HCT116 (cell line): ENCODE measurements at regions not wholly inside any gene's neighbourhood (a gene's known extent, or its start where the extent isn't known, plus 50 kb on each side); places are given as distances from the start of the nearest gene placed in this dataset.

Experiments used
- ATAC-seq: fragments of 200-7000 bp; cut with Tn5 transposase; 2 replicates; pipeline ENCODE4 v1.9.1; 2020; ENCODE audit warnings: mild to moderate bottlenecking, moderate library complexity
- BruUV-seq: library from RNA; stranded (reverse); fragments of 400-500 nt; replicated peaks from 2 replicates; lab custom pipeline; 2021; lab: Mats Ljungman, UMichigan
- CTCF ChIA-PET: fragments of 300-600 bp; sonication (Branson Sonifier 250); formaldehyde crosslinking; loops from one replicate; lab custom pipeline; 2021; ENCODE audit warnings: antibody characterized with exemption; lab: Charles Lee
- POLR2A ChIA-PET: fragments of 300-600, 350-600 bp; sonication (Branson Sonifier 250); formaldehyde crosslinking; loops from one replicate; lab custom pipeline; 2021; ENCODE audit warnings: antibody characterized with exemption; lab: Charles Lee
- RAD21 ChIA-PET, 2 experiments: fragments of 300-600 bp; sonication (Branson Sonifier 250); formaldehyde crosslinking; loops; one replicate each; lab custom pipeline; 2023; ENCODE audit warnings: low total read pairs in 2 of 2; ENCODE audit not compliant: uncharacterized antibody in 2 of 2, unreplicated experiment in 2 of 2, low non-redundant PET in 1 of 2; lab: Charles Lee
- DNase-seq: peaks from one replicate; pipeline ENCODE4 v3.0.0-alpha.2; 2010; ENCODE audit warnings: low read depth, low spot score
- H2AFZ ChIP-seq: fragments of 200-600 bp; shearing (Covaris generic), sonication (generic); 2 replicates; pipeline ENCODE4 v1.6.1; 2017; ENCODE audit warnings: low read depth, mixed run types, mixed read lengths, antibody characterized with exemption, low read length; ENCODE audit not compliant: poor library complexity, severe bottlenecking
- H3K27ac ChIP-seq: 2 replicates; pipeline ENCODE4 v1.5.1; 2012; ENCODE audit warnings: low read depth, low read length
- H3K27me3 ChIP-seq: fragments of 200-600 bp; sonication (generic); 2 replicates; pipeline ENCODE4 v1.6.1; 2016; ENCODE audit warnings: mixed run types, low read length, mixed read lengths; ENCODE audit not compliant: insufficient read depth
- H3K36me3 ChIP-seq, 2 experiments: fragments of 200-500 bp in 1 of 2; fragments of 200-600 bp in 1 of 2; sonication (Bioruptor generic) in 1 of 2; sonication (generic) in 1 of 2; 2 replicates each; pipeline versions ENCODE4 v1.5.1 to v1.6.1; 2014 to 2016; ENCODE audit warnings: low read length in 2 of 2, inconsistent platforms in 1 of 2, mixed read lengths in 1 of 2, mixed run types in 1 of 2; ENCODE audit not compliant: insufficient read depth in 2 of 2, control insufficient read depth in 1 of 2
- H3K4me1 ChIP-seq, 2 experiments: fragments of 200-600 bp in 1 of 2; sonication (generic) in 1 of 2; 2 replicates each; pipeline versions ENCODE4 v1.5.1 to v1.6.1; 2012 to 2017; ENCODE audit warnings: low read length in 2 of 2, inconsistent platforms in 1 of 2, mild to moderate bottlenecking in 1 of 2, mixed read lengths in 1 of 2, mixed run types in 1 of 2, moderate library complexity in 1 of 2; ENCODE audit not compliant: insufficient read depth in 2 of 2, control insufficient read depth in 1 of 2
- H3K4me2 ChIP-seq: fragments of 200-600 bp; sonication (generic); 2 replicates; pipeline ENCODE4 v1.6.1; 2017; ENCODE audit warnings: mixed run types, low read length, mixed read lengths
- H3K4me3 ChIP-seq, 2 experiments: fragments of 200-600 bp in 1 of 2; sonication (generic) in 1 of 2; replicated peaks in 1 of 2; 2 replicates each; pipeline ENCODE4 v1.5.1; 2011 to 2016; ENCODE audit warnings: low read length in 2 of 2, control low read depth in 1 of 2, low read depth in 1 of 2, mild to moderate bottlenecking in 1 of 2, mixed read lengths in 1 of 2, mixed run types in 1 of 2
- H3K79me2 ChIP-seq: fragments of 200-600 bp; sonication (generic); 2 replicates; pipeline ENCODE4 v1.6.1; 2017; ENCODE audit warnings: mild to moderate bottlenecking, mixed run types, low read length, moderate library complexity, mixed read lengths; ENCODE audit not compliant: insufficient read depth
- H3K9ac ChIP-seq: fragments of 200-600 bp; sonication (generic); 2 replicates; pipeline ENCODE4 v1.6.1; 2016; ENCODE audit warnings: low read length, mixed read lengths
- H3K9me2 ChIP-seq: fragments of 200-600 bp; sonication (generic), shearing (Covaris generic); 2 replicates; pipeline ENCODE4 v1.6.1; 2017; ENCODE audit warnings: mixed run types, mild to moderate bottlenecking, moderate library complexity; ENCODE audit not compliant: insufficient read depth
- H3K9me3 ChIP-seq, 2 experiments: fragments of 200-500 bp in 1 of 2; fragments of 200-600 bp in 1 of 2; sonication (Bioruptor generic) in 1 of 2; sonication (generic) in 1 of 2; 2 replicates each; pipeline ENCODE4 v1.6.1; 2014 to 2017; ENCODE audit warnings: low read length in 2 of 2, mixed read lengths in 2 of 2, inconsistent platforms in 1 of 2, low read depth in 1 of 2, mild to moderate bottlenecking in 1 of 2, mixed run types in 1 of 2, moderate library complexity in 1 of 2; ENCODE audit not compliant: control insufficient read depth in 1 of 2, insufficient read depth in 1 of 2
- H4K20me1 ChIP-seq: fragments of 200-600 bp; sonication (generic), shearing (Covaris generic); 2 replicates; pipeline ENCODE4 v1.6.1; 2017; ENCODE audit warnings: mixed run types, mild to moderate bottlenecking, moderate library complexity; ENCODE audit not compliant: insufficient read depth
- CBX3 ChIP-seq: IDR thresholded peaks from 2 replicates; pipeline ENCODE4 v1.6.1; 2012; ENCODE audit warnings: low read depth
- ELF1 ChIP-seq: IDR thresholded peaks from 2 replicates; pipeline ENCODE4 v1.6.1; 2012; ENCODE audit warnings: low read depth, borderline replicate concordance
- EZH2phosphoT487 ChIP-seq: fragments of 200-600 bp; IDR thresholded peaks from 2 replicates; pipeline ENCODE4 v1.6.1; 2018; ENCODE audit warnings: antibody characterized with exemption, borderline replicate concordance
- FOSL1 ChIP-seq: IDR thresholded peaks from 2 replicates; pipeline ENCODE4 v1.6.1; 2012; ENCODE audit warnings: low read depth
- JUND ChIP-seq: IDR thresholded peaks from 2 replicates; pipeline ENCODE4 v1.6.1; 2012
- MAX ChIP-seq: IDR thresholded peaks from 2 replicates; pipeline ENCODE4 v1.6.1; 2012
- POLR2AphosphoS5 ChIP-seq: IDR thresholded peaks from 2 replicates; pipeline ENCODE4 v1.6.1; 2011; ENCODE audit warnings: mild to moderate bottlenecking, low read depth, low read length, moderate library complexity
- RAD21 ChIP-seq: IDR thresholded peaks from 2 replicates; pipeline ENCODE4 v1.6.1; 2012; ENCODE audit warnings: low read depth, mild to moderate bottlenecking
- SIN3A ChIP-seq: IDR thresholded peaks from 2 replicates; pipeline ENCODE4 v1.6.1; 2012; ENCODE audit warnings: low read depth
- ZFX ChIP-seq: fragments of 450-650 bp; IDR thresholded peaks from 2 replicates; pipeline ENCODE4 v1.6.1; 2017
- ZNF274 ChIP-seq: fragments of 200-500 bp; sonication (Bioruptor generic); IDR thresholded peaks from 2 replicates; pipeline ENCODE4 v1.6.1; 2014; ENCODE audit warnings: mild to moderate bottlenecking, low read depth, low read length, inconsistent platforms
- intact Hi-C: fragments of 100-400 bp; cut with micrococcal nuclease; formaldehyde crosslinking; loops from 2 replicates; pipeline ENCODE4 v1.10.0; 2022
- TF ChIP-seq, protein P1 (sequence below): IDR thresholded peaks from 2 replicates; pipeline ENCODE4 v1.6.1; 2012; ENCODE audit warnings: low read depth
- TF ChIP-seq, protein P2 (sequence below): IDR thresholded peaks from 2 replicates; pipeline ENCODE4 v1.6.1; 2011; ENCODE audit warnings: mild to moderate bottlenecking, low read length, moderate library complexity; ENCODE audit not compliant: insufficient replicate concordance; ENCODE audit errors: extremely low read depth
- TF ChIP-seq, protein P3 (sequence below), 3 experiments: fragments of 200-600 bp in 1 of 3; sonication (generic) in 1 of 3; IDR thresholded peaks in 2 of 3; conservative IDR thresholded peaks in 1 of 3; 2 replicates each; pipeline ENCODE4 v1.5.1; 2012 to 2017; ENCODE audit warnings: low read depth in 2 of 3, low read length in 2 of 3, antibody characterized with exemption in 1 of 3, borderline replicate concordance in 1 of 3, control low read depth in 1 of 3, mild to moderate bottlenecking in 1 of 3, mixed read lengths in 1 of 3, mixed run types in 1 of 3, moderate library complexity in 1 of 3; ENCODE audit not compliant: insufficient read depth in 1 of 3

DNA sequence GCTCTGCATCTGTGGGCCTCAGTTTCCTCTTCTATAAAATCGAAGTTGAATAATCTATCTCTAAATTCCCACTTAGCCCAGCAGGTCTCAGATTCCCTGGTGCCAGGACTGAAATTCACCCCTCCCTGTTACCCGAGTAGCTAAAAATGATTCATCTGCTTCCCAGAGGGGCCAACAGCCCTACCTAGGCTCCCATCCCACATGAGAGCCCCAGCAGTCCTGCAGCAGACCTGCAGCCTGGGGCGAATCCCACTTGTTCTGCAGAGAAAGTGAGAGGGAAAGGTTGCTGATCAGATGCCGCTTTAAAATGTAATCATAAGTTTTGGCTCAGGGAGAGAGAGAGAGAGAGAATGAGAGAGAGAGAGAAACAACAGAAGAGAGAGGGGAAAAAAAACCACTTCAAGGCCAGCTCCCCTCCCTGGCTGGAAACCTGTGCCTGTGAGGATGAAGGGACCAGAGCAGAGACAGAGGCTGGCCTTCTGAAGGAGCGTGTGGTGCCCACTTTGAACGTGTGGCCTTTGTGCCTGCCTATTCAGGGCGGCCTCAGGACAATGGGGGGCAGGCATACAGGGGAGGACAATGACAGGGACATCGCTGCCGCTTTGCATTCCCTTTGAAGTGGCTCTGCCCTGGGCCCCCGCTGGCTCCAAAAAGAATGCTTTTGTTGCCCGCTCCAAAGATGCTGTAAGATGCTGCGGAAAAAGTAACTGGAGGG lies 85.2 kb upstream of the NKD1 start:
- BruUV-seq = no TSS peak
- Histone ChIP-seq H3K4me1 (peaks cover 5 to 10% of the 10 kb centered on the region in 2 experiments; a peak in 2 of 4 replicates), H4K20me1 (no peaks in the 10 kb centered on the region), H3K36me3 (no peaks in the 10 kb centered on the region), H3K4me2 (no peak overlapping the region), H3K9ac (no peak overlapping the region), H3K9me2 (no peaks in the 10 kb centered on the region), H2AFZ (no peak overlapping the region), H3K4me3 (no peak overlapping the region), H3K79me2 (no peaks in the 10 kb centered on the region), H3K9me3 (no peaks in the 10 kb centered on the region), H3K27me3 (peaks cover 19% of the 10 kb centered on the region; the same call in 1 of the 2 replicates), H3K27ac (no peak overlapping the region)
- ATAC-seq (no peak), DNase-seq (no peak)
- ChIA-PET RAD21 (no interaction called here), POLR2A (no interaction called here), CTCF (no interaction called here)
- intact Hi-C loops = no loop called here
- TF ChIP-seq, protein P1, sequence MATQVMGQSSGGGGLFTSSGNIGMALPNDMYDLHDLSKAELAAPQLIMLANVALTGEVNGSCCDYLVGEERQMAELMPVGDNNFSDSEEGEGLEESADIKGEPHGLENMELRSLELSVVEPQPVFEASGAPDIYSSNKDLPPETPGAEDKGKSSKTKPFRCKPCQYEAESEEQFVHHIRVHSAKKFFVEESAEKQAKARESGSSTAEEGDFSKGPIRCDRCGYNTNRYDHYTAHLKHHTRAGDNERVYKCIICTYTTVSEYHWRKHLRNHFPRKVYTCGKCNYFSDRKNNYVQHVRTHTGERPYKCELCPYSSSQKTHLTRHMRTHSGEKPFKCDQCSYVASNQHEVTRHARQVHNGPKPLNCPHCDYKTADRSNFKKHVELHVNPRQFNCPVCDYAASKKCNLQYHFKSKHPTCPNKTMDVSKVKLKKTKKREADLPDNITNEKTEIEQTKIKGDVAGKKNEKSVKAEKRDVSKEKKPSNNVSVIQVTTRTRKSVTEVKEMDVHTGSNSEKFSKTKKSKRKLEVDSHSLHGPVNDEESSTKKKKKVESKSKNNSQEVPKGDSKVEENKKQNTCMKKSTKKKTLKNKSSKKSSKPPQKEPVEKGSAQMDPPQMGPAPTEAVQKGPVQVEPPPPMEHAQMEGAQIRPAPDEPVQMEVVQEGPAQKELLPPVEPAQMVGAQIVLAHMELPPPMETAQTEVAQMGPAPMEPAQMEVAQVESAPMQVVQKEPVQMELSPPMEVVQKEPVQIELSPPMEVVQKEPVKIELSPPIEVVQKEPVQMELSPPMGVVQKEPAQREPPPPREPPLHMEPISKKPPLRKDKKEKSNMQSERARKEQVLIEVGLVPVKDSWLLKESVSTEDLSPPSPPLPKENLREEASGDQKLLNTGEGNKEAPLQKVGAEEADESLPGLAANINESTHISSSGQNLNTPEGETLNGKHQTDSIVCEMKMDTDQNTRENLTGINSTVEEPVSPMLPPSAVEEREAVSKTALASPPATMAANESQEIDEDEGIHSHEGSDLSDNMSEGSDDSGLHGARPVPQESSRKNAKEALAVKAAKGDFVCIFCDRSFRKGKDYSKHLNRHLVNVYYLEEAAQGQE = no peak
- TF ChIP-seq JUND (no peak), ZNF274 (no peak), RAD21 (no peak), EZH2phosphoT487 (no peak), MAX (no peak), CBX3 (no peak), ELF1 (no peak), SIN3A (no peak), POLR2AphosphoS5 (no peak), FOSL1 (no peak), ZFX (no peak)
- TF ChIP-seq, protein P2, sequence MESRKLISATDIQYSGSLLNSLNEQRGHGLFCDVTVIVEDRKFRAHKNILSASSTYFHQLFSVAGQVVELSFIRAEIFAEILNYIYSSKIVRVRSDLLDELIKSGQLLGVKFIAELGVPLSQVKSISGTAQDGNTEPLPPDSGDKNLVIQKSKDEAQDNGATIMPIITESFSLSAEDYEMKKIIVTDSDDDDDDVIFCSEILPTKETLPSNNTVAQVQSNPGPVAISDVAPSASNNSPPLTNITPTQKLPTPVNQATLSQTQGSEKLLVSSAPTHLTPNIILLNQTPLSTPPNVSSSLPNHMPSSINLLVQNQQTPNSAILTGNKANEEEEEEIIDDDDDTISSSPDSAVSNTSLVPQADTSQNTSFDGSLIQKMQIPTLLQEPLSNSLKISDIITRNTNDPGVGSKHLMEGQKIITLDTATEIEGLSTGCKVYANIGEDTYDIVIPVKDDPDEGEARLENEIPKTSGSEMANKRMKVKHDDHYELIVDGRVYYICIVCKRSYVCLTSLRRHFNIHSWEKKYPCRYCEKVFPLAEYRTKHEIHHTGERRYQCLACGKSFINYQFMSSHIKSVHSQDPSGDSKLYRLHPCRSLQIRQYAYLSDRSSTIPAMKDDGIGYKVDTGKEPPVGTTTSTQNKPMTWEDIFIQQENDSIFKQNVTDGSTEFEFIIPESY = no peak
- TF ChIP-seq, protein P3, sequence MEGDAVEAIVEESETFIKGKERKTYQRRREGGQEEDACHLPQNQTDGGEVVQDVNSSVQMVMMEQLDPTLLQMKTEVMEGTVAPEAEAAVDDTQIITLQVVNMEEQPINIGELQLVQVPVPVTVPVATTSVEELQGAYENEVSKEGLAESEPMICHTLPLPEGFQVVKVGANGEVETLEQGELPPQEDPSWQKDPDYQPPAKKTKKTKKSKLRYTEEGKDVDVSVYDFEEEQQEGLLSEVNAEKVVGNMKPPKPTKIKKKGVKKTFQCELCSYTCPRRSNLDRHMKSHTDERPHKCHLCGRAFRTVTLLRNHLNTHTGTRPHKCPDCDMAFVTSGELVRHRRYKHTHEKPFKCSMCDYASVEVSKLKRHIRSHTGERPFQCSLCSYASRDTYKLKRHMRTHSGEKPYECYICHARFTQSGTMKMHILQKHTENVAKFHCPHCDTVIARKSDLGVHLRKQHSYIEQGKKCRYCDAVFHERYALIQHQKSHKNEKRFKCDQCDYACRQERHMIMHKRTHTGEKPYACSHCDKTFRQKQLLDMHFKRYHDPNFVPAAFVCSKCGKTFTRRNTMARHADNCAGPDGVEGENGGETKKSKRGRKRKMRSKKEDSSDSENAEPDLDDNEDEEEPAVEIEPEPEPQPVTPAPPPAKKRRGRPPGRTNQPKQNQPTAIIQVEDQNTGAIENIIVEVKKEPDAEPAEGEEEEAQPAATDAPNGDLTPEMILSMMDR (IDR thresholded peaks at IDR 0.05 in 2 of 3, conservative IDR thresholded peaks at IDR 0.05 in 1 of 3; ENCODE audit: borderline replicate concordance in 1 of 3, insufficient read depth in 1 of 3, low read depth in 2 of 3, low read length in 2 of 3) = no peak
